ENCODE measurements at regions not wholly inside any gene's neighbourhood (a gene's known extent, or its start where the extent isn't known, plus 50 kb on each side); places are given as distances from the start of the nearest gene placed in this dataset.
"Not testable (repeated sequence)": the region's sequence is repeated elsewhere in the genome, so short reads cannot be mapped to it uniquely, and the experiment has no call there.

- no peak for DNase-seq
These were observed 677.4 kb upstream of the TMEM132C start for GRCh38 chr12:127589541-127589940.

GRCh38 chr12:127590868-127591267, 676.1 kb upstream of the TMEM132C start:
- no peak for DNase-seq

GRCh38 chr12:127592245-127592644, 674.7 kb upstream of the TMEM132C start:
- DNase-seq, result no peak

- no peak for DNase-seq
These were observed 672.5 kb upstream of the TMEM132C start for GRCh38 chr12:127594351-127594970.

GRCh38 chr12:127595506-127595905, 671.5 kb upstream of the TMEM132C start:
- DNase-seq, result no peak

- peak in 1 of 2 experiments; percentile 14 for DNase-seq
These were observed 670.1 kb upstream of the TMEM132C start for GRCh38 chr12:127596891-127597290.

- no peak for DNase-seq
These were observed 667.5 kb upstream of the TMEM132C start for GRCh38 chr12:127599436-127599835.

- DNase-seq, result no peak
These were observed 666.8 kb upstream of the TMEM132C start for GRCh38 chr12:127600211-127600610.

GRCh38 chr12:127606476-127607015, 660.4 kb upstream of the TMEM132C start:
- no peak for DNase-seq

- DNase-seq, result no peak
These were observed 659.7 kb upstream of the TMEM132C start for GRCh38 chr12:127607146-127607725.

GRCh38 chr12:127608359-127608758, 658.6 kb upstream of the TMEM132C start:
- DNase-seq, result not testable (repeated sequence)

GRCh38 chr12:127613056-127613455, 653.9 kb upstream of the TMEM132C start:
- no peak for DNase-seq

- DNase-seq, result peak in 1 of 2 experiments; percentile 5
These were observed 646.9 kb upstream of the TMEM132C start for GRCh38 chr12:127619869-127620734.

- DNase-seq, result peak in 1 of 2 experiments; percentile 53
These were observed 646.1 kb upstream of the TMEM132C start for GRCh38 chr12:127620735-127621355.

GRCh38 chr12:127621366-127621765, 645.6 kb upstream of the TMEM132C start:
- peak in 1 of 2 experiments; percentile 53 for DNase-seq

GRCh38 chr12:127623362-127623761, 643.6 kb upstream of the TMEM132C start:
- DNase-seq, result no peak

- no peak for DNase-seq
These were observed 641.7 kb upstream of the TMEM132C start for GRCh38 chr12:127625176-127625771.

GRCh38 chr12:127628645-127629044, 638.3 kb upstream of the TMEM132C start:
- DNase-seq, result no peak

- DNase-seq, result no peak
These were observed 637.7 kb upstream of the TMEM132C start for GRCh38 chr12:127629066-127629820.

- DNase-seq, result no peak
These were observed 634.5 kb upstream of the TMEM132C start for GRCh38 chr12:127632461-127632860.

- no peak for DNase-seq
These were observed 631.1 kb upstream of the TMEM132C start for GRCh38 chr12:127635838-127636237.

- DNase-seq, result no peak
These were observed 630.1 kb upstream of the TMEM132C start for GRCh38 chr12:127636882-127637281.
